ENCODE measurements at regions not wholly inside any gene's neighbourhood (a gene's known extent, or its start where the extent isn't known, plus 50 kb on each side); places are given as distances from the start of the nearest gene placed in this dataset.

- Histone ChIP-seq H3F3A (ENCODE audit: low read depth) (no peaks in the 10 kb centered on the region), H3K36me3 (ENCODE audit: insufficient read depth, low read length) (no peaks in the 10 kb centered on the region), H3K79me2 (ENCODE audit: insufficient read depth, low read length) (no peaks in the 10 kb centered on the region), H3K4me2 (ENCODE audit: low read depth, low read length, poor library complexity, severe bottlenecking) (no peak overlapping the region), H3K27me3 (ENCODE audit: insufficient read depth, low read length, poor library complexity, severe bottlenecking) (no peaks in the 10 kb centered on the region), H3K9me2 (replicated peaks; ENCODE audit: low read depth, low read length) (no peaks in the 10 kb centered on the region), H3K9ac (ENCODE audit: low read depth, low read length, poor library complexity, severe bottlenecking) (no peak overlapping the region), H3K4me3 (ENCODE audit: low read length, poor library complexity, severe bottlenecking) (no peak overlapping the region), H3K9me3 (ENCODE audit: insufficient read depth, low read depth, low read length) (no peaks in the 10 kb centered on the region), H2AFZ (ENCODE audit: low read length) (peak overlapping the region; percentile 13; the same call in 1 of the 2 replicates), H4K20me1 (ENCODE audit: insufficient read depth, low read length, poor library complexity, severe bottlenecking) (no peaks in the 10 kb centered on the region), H3K4me1 (ENCODE audit: insufficient read depth, low read length, poor library complexity, severe bottlenecking) (no peaks in the 10 kb centered on the region)
- no peak for TF ChIP-seq EZH2phosphoT487 (IDR thresholded peaks at IDR 0.05; ENCODE audit: borderline replicate concordance)
- TF ChIP-seq, protein P1, sequence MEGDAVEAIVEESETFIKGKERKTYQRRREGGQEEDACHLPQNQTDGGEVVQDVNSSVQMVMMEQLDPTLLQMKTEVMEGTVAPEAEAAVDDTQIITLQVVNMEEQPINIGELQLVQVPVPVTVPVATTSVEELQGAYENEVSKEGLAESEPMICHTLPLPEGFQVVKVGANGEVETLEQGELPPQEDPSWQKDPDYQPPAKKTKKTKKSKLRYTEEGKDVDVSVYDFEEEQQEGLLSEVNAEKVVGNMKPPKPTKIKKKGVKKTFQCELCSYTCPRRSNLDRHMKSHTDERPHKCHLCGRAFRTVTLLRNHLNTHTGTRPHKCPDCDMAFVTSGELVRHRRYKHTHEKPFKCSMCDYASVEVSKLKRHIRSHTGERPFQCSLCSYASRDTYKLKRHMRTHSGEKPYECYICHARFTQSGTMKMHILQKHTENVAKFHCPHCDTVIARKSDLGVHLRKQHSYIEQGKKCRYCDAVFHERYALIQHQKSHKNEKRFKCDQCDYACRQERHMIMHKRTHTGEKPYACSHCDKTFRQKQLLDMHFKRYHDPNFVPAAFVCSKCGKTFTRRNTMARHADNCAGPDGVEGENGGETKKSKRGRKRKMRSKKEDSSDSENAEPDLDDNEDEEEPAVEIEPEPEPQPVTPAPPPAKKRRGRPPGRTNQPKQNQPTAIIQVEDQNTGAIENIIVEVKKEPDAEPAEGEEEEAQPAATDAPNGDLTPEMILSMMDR (conservative IDR thresholded peaks at IDR 0.05; ENCODE audit: low read length) = no peak
Measured at GRCh38 chr11:26841818-26842473, 120.1 kb upstream of the SLC5A12 start.

DNA sequence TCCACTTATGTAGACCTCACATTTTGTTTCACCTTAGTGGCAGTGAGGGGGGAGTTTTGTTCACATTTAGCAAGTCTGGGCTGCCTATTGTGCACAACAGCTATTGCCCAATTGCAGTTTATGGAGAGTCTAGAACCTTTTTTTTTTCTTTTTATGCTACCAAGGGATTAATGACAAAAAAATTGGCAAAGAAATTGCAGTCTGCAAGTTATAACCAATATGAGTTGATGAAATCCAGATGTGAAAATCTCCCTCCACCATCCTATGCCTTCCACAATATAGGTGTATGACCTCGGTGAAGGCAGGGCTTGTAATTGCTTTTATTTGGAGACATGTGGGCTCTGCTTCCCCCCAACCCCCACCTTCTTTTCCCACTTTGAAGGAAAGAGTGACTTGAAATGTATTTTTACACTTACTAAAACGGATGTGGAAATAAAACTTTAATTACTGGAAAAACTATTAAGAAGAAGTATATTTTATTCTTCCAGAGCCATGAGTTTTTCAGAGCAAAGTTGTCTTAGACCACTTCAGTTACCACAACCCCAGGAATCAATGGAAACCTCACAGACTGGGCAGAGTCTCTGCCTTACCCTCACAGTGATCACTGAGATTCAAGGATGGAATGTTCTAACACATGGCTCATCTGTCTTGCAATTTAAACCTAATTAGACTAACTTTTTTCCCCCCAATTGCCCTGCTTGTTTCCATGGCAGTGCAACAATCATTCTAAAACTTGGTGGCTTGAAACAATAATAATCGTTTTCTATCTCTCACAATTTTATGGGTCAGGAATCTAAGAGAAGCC lies 120.8 kb upstream of the SLC5A12 start:
- H2AFZ ChIP-seq (ENCODE audit: low read length) = peak overlapping the region; percentile 13; the same call in 1 of the 2 replicates

DNA sequence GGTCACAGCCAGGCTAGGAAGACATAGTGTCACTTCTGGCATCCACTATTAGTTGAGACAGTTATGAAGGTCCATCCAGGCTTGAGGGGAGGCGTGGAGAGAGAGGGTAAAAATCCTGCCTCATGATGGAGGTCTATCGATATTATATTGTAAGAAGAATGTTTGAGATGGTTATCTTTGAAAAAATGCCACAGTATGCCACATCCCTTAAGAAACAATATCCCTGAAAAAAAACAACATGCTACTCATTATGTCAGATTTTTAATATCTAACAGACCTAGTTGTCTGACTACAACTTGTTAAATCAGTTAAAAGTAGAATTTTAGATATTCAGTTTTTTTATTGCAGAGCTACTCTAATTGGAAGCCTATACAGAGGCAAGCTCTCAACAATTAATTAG lies 121.7 kb upstream of the SLC5A12 start:
- no peak overlapping the region for H2AFZ ChIP-seq (ENCODE audit: low read length)
- H3K9me2 ChIP-seq (replicated peaks; ENCODE audit: low read depth, low read length) = no peaks in the 10 kb centered on the region
- H3K9ac ChIP-seq (ENCODE audit: low read depth, low read length, poor library complexity, severe bottlenecking) = no peak overlapping the region

More for the DNA sequence above, 120.8 kb upstream of the SLC5A12 start:
- Histone ChIP-seq H3K79me2 (ENCODE audit: insufficient read depth, low read length) (no peaks in the 10 kb centered on the region), H4K20me1 (ENCODE audit: insufficient read depth, low read length, poor library complexity, severe bottlenecking) (no peaks in the 10 kb centered on the region), H3K9ac (ENCODE audit: low read depth, low read length, poor library complexity, severe bottlenecking) (no peak overlapping the region), H3K9me2 (replicated peaks; ENCODE audit: low read depth, low read length) (no peaks in the 10 kb centered on the region), H3F3A (ENCODE audit: low read depth) (no peaks in the 10 kb centered on the region), H3K9me3 (ENCODE audit: insufficient read depth, low read depth, low read length) (no peaks in the 10 kb centered on the region), H3K4me3 (ENCODE audit: low read length, poor library complexity, severe bottlenecking) (no peak overlapping the region), H3K36me3 (ENCODE audit: insufficient read depth, low read length) (no peaks in the 10 kb centered on the region), H3K4me1 (ENCODE audit: insufficient read depth, low read length, poor library complexity, severe bottlenecking) (no peaks in the 10 kb centered on the region), H3K27me3 (ENCODE audit: insufficient read depth, low read length, poor library complexity, severe bottlenecking) (no peaks in the 10 kb centered on the region), H3K4me2 (ENCODE audit: low read depth, low read length, poor library complexity, severe bottlenecking) (no peak overlapping the region)
- no peak for TF ChIP-seq EZH2phosphoT487 (IDR thresholded peaks at IDR 0.05; ENCODE audit: borderline replicate concordance)
- TF ChIP-seq, protein P1 (conservative IDR thresholded peaks at IDR 0.05; ENCODE audit: low read length) = no peak

More for the DNA sequence above, 121.7 kb upstream of the SLC5A12 start:
- TF ChIP-seq EZH2phosphoT487 (IDR thresholded peaks at IDR 0.05; ENCODE audit: borderline replicate concordance) = no peak
- Histone ChIP-seq H3K36me3 (ENCODE audit: insufficient read depth, low read length) (no peaks in the 10 kb centered on the region), H3K4me2 (ENCODE audit: low read depth, low read length, poor library complexity, severe bottlenecking) (no peak overlapping the region), H3K79me2 (ENCODE audit: insufficient read depth, low read length) (no peaks in the 10 kb centered on the region), H3K4me1 (ENCODE audit: insufficient read depth, low read length, poor library complexity, severe bottlenecking) (no peaks in the 10 kb centered on the region), H3K27me3 (ENCODE audit: insufficient read depth, low read length, poor library complexity, severe bottlenecking) (no peaks in the 10 kb centered on the region), H4K20me1 (ENCODE audit: insufficient read depth, low read length, poor library complexity, severe bottlenecking) (no peaks in the 10 kb centered on the region), H3F3A (ENCODE audit: low read depth) (no peaks in the 10 kb centered on the region), H3K9me3 (ENCODE audit: insufficient read depth, low read depth, low read length) (no peaks in the 10 kb centered on the region), H3K4me3 (ENCODE audit: low read length, poor library complexity, severe bottlenecking) (no peak overlapping the region)

Measured in Loucy (cell line).